ENCODE measurements at regions not wholly inside any gene's neighbourhood (a gene's known extent, or its start where the extent isn't known, plus 50 kb on each side); places are given as distances from the start of the nearest gene placed in this dataset.

DNA sequence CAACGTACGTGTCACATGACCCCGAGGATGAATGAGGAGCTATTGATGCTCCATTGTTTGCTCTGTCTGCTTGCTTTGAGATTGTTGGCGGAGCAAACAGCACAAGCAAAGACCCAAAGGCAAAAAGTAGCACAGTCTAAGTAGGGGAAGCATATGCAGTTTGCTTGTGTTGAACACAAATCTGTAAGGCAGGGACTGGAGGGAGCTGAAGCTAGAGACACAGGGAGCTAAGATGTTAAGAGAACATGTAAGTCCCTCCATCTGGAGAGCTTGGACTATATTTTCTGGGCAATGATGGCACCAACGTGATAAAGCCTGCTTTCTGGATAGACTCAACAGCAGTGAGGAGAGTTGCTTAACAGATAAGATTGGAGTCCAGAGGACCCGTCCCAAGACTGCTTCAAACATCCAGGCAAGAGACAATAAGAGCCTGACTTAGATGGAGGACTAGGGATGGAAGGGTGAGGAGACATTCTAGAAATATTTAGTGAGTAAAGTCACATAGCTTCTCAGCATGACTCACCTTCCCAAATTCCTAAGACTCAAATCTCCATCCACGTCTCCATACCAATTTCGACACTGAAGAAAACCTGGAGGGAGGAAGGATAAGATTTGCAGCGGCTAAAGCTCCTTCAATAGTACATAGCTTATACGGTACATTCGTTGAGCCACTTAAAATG lies 88.1 kb upstream of the KLF7 start:
- Histone ChIP-seq H3K4me3 (no peak overlapping the region), H3K9me2 (replicated peaks; ENCODE audit: insufficient read depth) (no peaks in the 10 kb centered on the region), H3K36me3 (replicated peaks; ENCODE audit: insufficient read depth, low read depth) (no peaks in the 10 kb centered on the region), H3K79me2 (no peaks in the 10 kb centered on the region), H2AFZ (no peak overlapping the region), H3K4me2 (no peak overlapping the region), H3K27ac (peak overlapping the region; percentile 22), H3K9me3 (ENCODE audit: low read depth) (no peaks in the 10 kb centered on the region), H3K4me1 (ENCODE audit: insufficient read depth) (peaks cover 19% of the 10 kb centered on the region), H4K20me1 (ENCODE audit: insufficient read depth, poor library complexity, severe bottlenecking) (no peaks in the 10 kb centered on the region), H3K27me3 (peaks cover 6% of the 10 kb centered on the region)
- WGBS (ENCODE audit: low lambda C conversion rate, missing lambda C conversion rate), result 61% methylated on average over 11 of the region's 11 CpGs
- TF ChIP-seq EZH2 (IDR thresholded peaks at IDR 0.05; ENCODE audit: borderline replicate concordance) (no peak), EZH2phosphoT487 (IDR thresholded peaks at IDR 0.05; ENCODE audit: low read depth, severe bottlenecking, unreplicated experiment) (no peak)
- TF ChIP-seq, protein P1, sequence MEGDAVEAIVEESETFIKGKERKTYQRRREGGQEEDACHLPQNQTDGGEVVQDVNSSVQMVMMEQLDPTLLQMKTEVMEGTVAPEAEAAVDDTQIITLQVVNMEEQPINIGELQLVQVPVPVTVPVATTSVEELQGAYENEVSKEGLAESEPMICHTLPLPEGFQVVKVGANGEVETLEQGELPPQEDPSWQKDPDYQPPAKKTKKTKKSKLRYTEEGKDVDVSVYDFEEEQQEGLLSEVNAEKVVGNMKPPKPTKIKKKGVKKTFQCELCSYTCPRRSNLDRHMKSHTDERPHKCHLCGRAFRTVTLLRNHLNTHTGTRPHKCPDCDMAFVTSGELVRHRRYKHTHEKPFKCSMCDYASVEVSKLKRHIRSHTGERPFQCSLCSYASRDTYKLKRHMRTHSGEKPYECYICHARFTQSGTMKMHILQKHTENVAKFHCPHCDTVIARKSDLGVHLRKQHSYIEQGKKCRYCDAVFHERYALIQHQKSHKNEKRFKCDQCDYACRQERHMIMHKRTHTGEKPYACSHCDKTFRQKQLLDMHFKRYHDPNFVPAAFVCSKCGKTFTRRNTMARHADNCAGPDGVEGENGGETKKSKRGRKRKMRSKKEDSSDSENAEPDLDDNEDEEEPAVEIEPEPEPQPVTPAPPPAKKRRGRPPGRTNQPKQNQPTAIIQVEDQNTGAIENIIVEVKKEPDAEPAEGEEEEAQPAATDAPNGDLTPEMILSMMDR (IDR thresholded peaks at IDR 0.05; ENCODE audit: poor library complexity), result no peak
- peak; percentile 24 for DNase-seq (ENCODE audit: low spot score)

DNA sequence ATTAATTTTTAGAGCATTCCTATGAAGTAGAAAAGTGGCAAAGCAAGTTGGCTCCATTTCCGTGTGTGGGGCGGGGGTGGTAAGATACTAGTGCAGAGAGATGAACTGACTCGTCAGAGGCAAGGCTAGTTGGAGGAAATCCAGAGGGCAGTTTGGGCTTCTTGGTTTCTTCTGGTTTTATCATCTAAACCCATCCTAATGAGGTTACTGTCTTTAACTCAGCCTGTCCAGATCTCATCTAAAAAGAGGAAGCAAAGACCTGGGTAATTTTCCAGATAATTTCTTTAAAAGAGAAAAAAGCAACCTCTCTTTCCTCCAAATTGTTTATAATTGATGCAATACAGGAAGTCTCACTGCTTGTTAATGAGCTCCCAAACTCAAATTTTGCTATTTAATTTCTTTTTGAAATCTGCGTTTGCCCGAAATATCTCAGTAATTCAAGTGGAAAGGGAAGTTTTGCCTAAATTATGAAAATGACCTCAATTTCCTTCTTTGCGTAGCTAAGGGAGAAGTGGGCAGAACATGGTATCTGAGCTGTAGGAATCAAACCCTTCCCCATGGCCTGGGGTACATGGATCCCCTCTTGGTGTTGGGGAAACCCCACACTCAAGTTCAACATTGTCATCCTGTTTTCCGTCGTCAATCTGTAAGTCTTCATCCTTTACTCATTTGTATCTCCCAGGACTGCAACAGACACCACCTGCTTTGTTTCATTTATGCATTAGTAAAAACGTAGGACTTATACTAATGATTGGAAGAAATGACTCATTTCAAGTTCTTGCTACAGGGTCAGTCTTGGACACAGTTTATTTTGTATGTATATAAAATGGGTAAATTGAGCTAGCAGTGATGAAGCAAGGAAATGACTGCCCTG lies 89.1 kb upstream of the KLF7 start:
- H3K4me1 ChIP-seq (ENCODE audit: insufficient read depth), result peaks cover 19% of the 10 kb centered on the region
- no peaks in the 10 kb centered on the region for H4K20me1 ChIP-seq (ENCODE audit: insufficient read depth, poor library complexity, severe bottlenecking)
- WGBS (ENCODE audit: low lambda C conversion rate, missing lambda C conversion rate), result 79% methylated on average over 9 of the region's 9 CpGs
- TF ChIP-seq, protein P1 (IDR thresholded peaks at IDR 0.05; ENCODE audit: poor library complexity), result no peak
- no peak for TF ChIP-seq EZH2 (IDR thresholded peaks at IDR 0.05; ENCODE audit: borderline replicate concordance)
- no peak for TF ChIP-seq EZH2phosphoT487 (IDR thresholded peaks at IDR 0.05; ENCODE audit: low read depth, severe bottlenecking, unreplicated experiment)
- H3K79me2 ChIP-seq, result no peaks in the 10 kb centered on the region
- no peak overlapping the region for H3K27ac ChIP-seq
- H3K27me3 ChIP-seq, result peaks cover 6% of the 10 kb centered on the region
- H3K36me3 ChIP-seq (replicated peaks; ENCODE audit: insufficient read depth, low read depth), result no peaks in the 10 kb centered on the region
- no peak for DNase-seq (ENCODE audit: low spot score)
- H3K9me3 ChIP-seq (ENCODE audit: low read depth), result no peaks in the 10 kb centered on the region
- H3K9me2 ChIP-seq (replicated peaks; ENCODE audit: insufficient read depth), result no peaks in the 10 kb centered on the region
- H3K4me3 ChIP-seq, result no peak overlapping the region
- H2AFZ ChIP-seq, result no peak overlapping the region
- H3K4me2 ChIP-seq, result no peak overlapping the region

DNA sequence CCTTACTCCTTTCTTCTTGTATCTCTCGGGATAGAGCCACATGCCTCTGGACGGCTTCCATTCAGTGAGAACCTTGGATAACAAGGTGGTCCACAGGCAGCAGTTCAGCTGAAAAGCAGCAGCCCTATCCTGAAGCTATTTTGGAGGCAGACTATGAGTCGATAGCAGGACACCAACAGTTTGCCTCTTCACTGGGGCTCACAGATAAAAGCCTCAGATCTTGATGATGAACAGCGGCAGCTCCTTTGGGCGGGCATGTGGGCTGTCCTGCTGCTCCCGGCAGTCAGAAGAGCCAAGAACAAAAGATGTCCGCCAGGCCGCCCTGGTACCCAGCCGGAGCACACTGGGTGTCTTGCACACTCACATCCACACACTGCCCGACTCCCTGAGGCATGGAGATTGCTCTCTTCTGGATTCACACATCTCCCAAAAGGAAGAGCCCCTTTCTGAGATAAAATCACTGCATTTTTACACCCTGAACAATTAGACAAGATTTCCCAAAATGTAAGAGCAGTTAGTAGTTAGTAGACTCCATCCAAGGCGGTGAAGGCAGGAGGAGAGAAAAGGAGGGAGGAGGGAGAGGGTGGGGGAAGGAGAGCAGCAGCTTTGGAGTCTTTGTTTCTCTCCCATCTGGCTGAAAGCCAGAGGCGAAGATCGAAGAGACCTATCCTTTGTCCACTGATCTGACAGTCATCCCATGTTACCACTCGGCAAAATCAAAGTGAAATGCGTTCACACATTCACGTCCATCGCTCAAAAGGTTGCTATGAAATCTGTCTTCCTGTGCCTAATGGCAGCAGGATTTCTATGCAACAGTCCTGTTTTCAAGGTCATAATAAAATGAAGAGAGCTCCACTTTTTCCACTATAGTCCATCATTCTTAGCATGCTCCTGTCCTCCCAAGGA lies 90.1 kb upstream of the KLF7 start:
- Histone ChIP-seq H2AFZ (no peak overlapping the region), H3K27ac (no peak overlapping the region)

More for the DNA sequence above, 90.1 kb upstream of the KLF7 start:
- Histone ChIP-seq H3K9me3 (ENCODE audit: low read depth) (no peaks in the 10 kb centered on the region), H4K20me1 (ENCODE audit: insufficient read depth, poor library complexity, severe bottlenecking) (no peaks in the 10 kb centered on the region), H3K4me1 (ENCODE audit: insufficient read depth) (peaks cover 19% of the 10 kb centered on the region), H3K79me2 (no peaks in the 10 kb centered on the region), H3K36me3 (replicated peaks; ENCODE audit: insufficient read depth, low read depth) (no peaks in the 10 kb centered on the region), H3K4me2 (no peak overlapping the region), H3K9me2 (replicated peaks; ENCODE audit: insufficient read depth) (no peaks in the 10 kb centered on the region), H3K27me3 (peaks cover 6% of the 10 kb centered on the region), H3K4me3 (no peak overlapping the region)
- DNase-seq (ENCODE audit: low spot score), result no peak
- TF ChIP-seq EZH2phosphoT487 (IDR thresholded peaks at IDR 0.05; ENCODE audit: low read depth, severe bottlenecking, unreplicated experiment), result no peak
- no peak for TF ChIP-seq EZH2 (IDR thresholded peaks at IDR 0.05; ENCODE audit: borderline replicate concordance)
- TF ChIP-seq, protein P1 (IDR thresholded peaks at IDR 0.05; ENCODE audit: poor library complexity), result no peak
- WGBS (ENCODE audit: low lambda C conversion rate, missing lambda C conversion rate), result 83% methylated on average over 17 of the region's 17 CpGs
